ENCODE measurements at regions not wholly inside any gene's neighbourhood (a gene's known extent, or its start where the extent isn't known, plus 50 kb on each side); places are given as distances from the start of the nearest gene placed in this dataset.
"Not testable (repeated sequence)": the region's sequence is repeated elsewhere in the genome, so short reads cannot be mapped to it uniquely, and the experiment has no call there.

DNA sequence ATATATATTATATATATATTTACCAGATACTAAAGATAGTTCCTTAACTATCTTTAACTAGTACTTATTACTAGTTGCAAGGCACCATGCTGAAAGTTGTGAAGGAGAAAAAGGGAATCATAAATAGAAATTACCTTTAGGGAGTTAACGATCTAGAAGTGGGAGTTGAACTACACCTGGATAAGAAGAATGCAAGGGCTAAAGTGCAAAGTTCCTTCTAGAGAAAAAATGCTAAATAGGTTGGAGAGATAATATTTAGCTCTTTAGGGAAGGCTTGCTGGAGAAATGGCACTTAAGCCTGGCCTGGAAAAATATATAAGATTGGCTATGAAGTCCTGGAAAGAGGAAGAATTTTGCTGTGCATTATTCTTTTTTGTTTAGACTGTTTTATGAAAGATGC, 130.6 kb upstream of the IGSF10 start:
- no peaks in the 10 kb centered on the region for H3K36me3 Mint-ChIP-seq (ENCODE audit: low read depth)
- no peaks in the 10 kb centered on the region for H3K9me3 Mint-ChIP-seq
- TF ChIP-seq, protein P1, sequence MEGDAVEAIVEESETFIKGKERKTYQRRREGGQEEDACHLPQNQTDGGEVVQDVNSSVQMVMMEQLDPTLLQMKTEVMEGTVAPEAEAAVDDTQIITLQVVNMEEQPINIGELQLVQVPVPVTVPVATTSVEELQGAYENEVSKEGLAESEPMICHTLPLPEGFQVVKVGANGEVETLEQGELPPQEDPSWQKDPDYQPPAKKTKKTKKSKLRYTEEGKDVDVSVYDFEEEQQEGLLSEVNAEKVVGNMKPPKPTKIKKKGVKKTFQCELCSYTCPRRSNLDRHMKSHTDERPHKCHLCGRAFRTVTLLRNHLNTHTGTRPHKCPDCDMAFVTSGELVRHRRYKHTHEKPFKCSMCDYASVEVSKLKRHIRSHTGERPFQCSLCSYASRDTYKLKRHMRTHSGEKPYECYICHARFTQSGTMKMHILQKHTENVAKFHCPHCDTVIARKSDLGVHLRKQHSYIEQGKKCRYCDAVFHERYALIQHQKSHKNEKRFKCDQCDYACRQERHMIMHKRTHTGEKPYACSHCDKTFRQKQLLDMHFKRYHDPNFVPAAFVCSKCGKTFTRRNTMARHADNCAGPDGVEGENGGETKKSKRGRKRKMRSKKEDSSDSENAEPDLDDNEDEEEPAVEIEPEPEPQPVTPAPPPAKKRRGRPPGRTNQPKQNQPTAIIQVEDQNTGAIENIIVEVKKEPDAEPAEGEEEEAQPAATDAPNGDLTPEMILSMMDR (IDR thresholded peaks at IDR 0.05) = no peak
- ChIA-PET CTCF (no interaction called here), POLR2A (no interaction called here)
- H3K4me3 Mint-ChIP-seq = no peak overlapping the region
- no peak for ATAC-seq
- no peaks in the 10 kb centered on the region for H3K4me1 Mint-ChIP-seq (ENCODE audit: low read depth)
- peaks cover 8% of the 10 kb centered on the region for H3K27me3 Mint-ChIP-seq
- no peak overlapping the region for H3K27ac Mint-ChIP-seq
- intact Hi-C loops (cut with micrococcal nuclease) = no loop called here
- DNase-seq = no peak

DNA sequence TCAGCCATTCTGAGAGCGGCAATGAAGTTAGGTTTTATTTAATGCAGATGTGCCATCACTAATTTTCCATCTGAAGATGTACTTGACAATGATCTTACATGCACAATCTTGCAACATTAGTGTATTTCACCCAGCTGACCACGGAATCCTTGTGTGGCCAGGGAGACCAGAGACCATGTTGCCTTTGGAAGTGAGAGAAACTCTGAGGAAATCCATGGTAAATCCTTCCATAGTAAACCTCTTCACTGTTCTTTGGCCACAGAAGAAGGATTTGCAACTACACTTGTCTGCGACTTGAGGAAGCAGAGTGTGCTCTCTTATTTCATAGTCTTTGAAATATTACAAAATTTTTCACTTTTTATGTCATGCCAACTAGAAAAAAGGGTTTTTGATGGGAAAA, 128.4 kb upstream of the IGSF10 start:
- Mint-ChIP-seq H3K4me3 (no peak overlapping the region), H3K36me3 (ENCODE audit: low read depth) (no peaks in the 10 kb centered on the region), H3K27ac (no peak overlapping the region), H3K4me1 (ENCODE audit: low read depth) (no peaks in the 10 kb centered on the region), H3K27me3 (peaks cover 8% of the 10 kb centered on the region), H3K9me3 (no peaks in the 10 kb centered on the region)
- no peak for DNase-seq
- no peak for ATAC-seq
- ChIA-PET POLR2A (interaction anchor here (0.6 kb wide), 1 partner anchor 194 kb away, joined by 3 read pairs; no protein-coding TSS in a partner anchor), CTCF (no interaction called here)
- TF ChIP-seq, protein P1 (IDR thresholded peaks at IDR 0.05) = no peak
- intact Hi-C loops (cut with micrococcal nuclease) = no loop called here

DNA sequence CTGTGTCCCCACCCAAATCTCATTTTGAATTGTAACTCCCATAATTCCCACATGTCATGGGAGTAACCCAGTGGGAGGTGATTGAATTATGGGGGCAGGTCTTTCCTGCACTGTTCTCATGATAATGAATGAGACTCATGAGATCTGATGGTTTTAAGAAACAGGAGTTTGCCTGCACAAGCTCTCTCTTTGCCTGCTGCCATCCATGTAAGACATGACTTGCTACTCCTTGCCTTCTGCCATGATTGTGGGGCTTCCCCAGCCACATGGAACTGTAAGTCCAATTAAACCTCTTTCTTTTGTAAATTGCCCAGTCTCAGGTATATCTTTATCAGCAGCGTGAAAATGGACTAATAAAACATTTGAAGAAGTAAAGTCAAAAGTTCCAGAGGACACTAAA, 126.8 kb upstream of the IGSF10 start:
- H3K27ac Mint-ChIP-seq; H3K4me1 Mint-ChIP-seq (ENCODE audit: low read depth); H3K4me3 Mint-ChIP-seq; intact Hi-C loops (cut with micrococcal nuclease); ATAC-seq; CTCF ChIA-PET; DNase-seq; H3K36me3 Mint-ChIP-seq (ENCODE audit: low read depth); POLR2A ChIA-PET; H3K9me3 Mint-ChIP-seq; H3K27me3 Mint-ChIP-seq: not testable (repeated sequence)

DNA sequence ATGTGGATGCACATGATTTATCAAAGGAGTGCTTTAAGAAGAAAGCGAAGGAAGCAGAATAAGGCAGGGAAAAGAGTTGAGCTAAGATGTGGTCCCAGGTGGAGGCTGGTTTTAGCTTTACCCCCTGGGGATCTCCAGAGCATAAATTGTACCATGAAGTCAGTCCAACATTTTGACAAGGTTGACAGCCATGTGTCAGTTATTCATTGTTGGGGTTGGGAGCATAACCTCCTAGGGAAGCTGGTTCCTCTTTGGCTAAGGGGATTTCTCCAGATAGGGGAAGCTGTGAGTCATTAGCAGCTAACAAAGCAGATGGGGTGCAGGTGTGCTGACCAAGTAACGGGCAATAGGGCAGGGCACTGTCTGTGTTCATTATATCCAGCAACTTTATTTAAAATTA, 123.7 kb upstream of the IGSF10 start:
- POLR2A ChIA-PET = no interaction called here
- intact Hi-C loops (cut with micrococcal nuclease) = no loop called here
- CTCF ChIA-PET = no interaction called here
- no peaks in the 10 kb centered on the region for H3K36me3 Mint-ChIP-seq (ENCODE audit: low read depth)
- H3K27ac Mint-ChIP-seq = no peak overlapping the region
- no peak for ATAC-seq
- no peaks in the 10 kb centered on the region for H3K4me1 Mint-ChIP-seq (ENCODE audit: low read depth)
- H3K4me3 Mint-ChIP-seq = no peak overlapping the region
- no peaks in the 10 kb centered on the region for H3K9me3 Mint-ChIP-seq
- TF ChIP-seq, protein P1 (IDR thresholded peaks at IDR 0.05) = no peak
- H3K27me3 Mint-ChIP-seq = peaks cover 2% of the 10 kb centered on the region
- no peak for DNase-seq

DNA sequence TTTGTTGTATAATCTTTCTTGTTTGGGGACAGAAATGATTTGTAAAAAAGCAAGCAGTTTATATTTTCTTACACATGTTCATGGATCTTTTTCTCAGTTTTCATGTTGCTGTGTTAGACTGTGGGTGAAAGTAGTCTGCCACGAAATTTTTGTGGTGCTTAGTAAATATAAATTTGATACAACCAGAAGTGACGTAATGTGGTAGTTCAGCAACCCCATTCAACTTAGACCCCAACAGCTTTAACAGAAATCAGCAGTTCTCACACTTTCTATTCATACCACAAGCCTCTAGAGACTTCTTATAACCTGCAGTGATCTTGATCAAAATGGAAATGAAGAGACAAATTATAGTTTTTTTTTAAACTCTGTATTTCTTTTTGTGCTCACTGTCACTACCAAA, 120.2 kb upstream of the IGSF10 start:
- Mint-ChIP-seq H3K36me3 (ENCODE audit: low read depth) (no peaks in the 10 kb centered on the region), H3K4me1 (ENCODE audit: low read depth) (no peaks in the 10 kb centered on the region), H3K27me3 (no peaks in the 10 kb centered on the region), H3K4me3 (no peak overlapping the region), H3K9me3 (no peaks in the 10 kb centered on the region), H3K27ac (no peak overlapping the region)
- intact Hi-C loops (cut with micrococcal nuclease) = no loop called here
- POLR2A ChIA-PET = no interaction called here
- DNase-seq = no peak
- no peak for ATAC-seq
- TF ChIP-seq, protein P1 (IDR thresholded peaks at IDR 0.05) = no peak
- CTCF ChIA-PET = no interaction called here

DNA sequence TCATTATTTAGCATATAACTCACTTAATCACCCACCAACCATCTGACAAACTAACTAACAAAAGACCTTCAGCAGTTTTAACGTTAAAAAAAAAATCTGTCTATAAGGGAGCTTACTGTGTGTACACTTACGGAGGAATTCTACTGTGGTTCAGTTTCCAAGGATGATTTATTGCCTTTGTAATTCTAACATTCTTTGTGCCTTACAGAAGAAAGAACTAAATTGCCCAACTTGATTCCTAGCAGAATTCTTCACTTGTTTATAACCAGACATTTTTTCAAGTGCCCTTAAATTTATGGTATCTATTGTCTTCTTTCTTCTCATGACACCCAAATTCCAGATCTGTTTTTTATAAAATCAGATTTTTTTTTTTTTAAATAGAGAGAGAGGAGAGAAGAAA, 119.7 kb upstream of the IGSF10 start:
- Mint-ChIP-seq H3K9me3 (no peaks in the 10 kb centered on the region), H3K4me3 (no peak overlapping the region), H3K36me3 (ENCODE audit: low read depth) (no peaks in the 10 kb centered on the region), H3K27ac (no peak overlapping the region), H3K4me1 (ENCODE audit: low read depth) (no peaks in the 10 kb centered on the region), H3K27me3 (no peaks in the 10 kb centered on the region)
- intact Hi-C loops (cut with micrococcal nuclease) = no loop called here
- ChIA-PET CTCF (no interaction called here), POLR2A (no interaction called here)
- ATAC-seq (no peak), DNase-seq (no peak)
- TF ChIP-seq, protein P1 (IDR thresholded peaks at IDR 0.05) = no peak

All from activated CD8-positive, alpha-beta T cell treated with anti-CD3 and anti-CD28 coated beads for 36 hours (primary cell).